ENCODE measurements at regions not wholly inside any gene's neighbourhood (a gene's known extent, or its start where the extent isn't known, plus 50 kb on each side); places are given as distances from the start of the nearest gene placed in this dataset.
"Not testable (repeated sequence)": the region's sequence is repeated elsewhere in the genome, so short reads cannot be mapped to it uniquely, and the experiment has no call there.

GRCh38 chr4:101669832-101670188 is 120.7 kb upstream of the BANK1 start:
- DNase-seq, result no peak

GRCh38 chr4:101669138-101669831 is 121.2 kb upstream of the BANK1 start:
- no peak for DNase-seq

GRCh38 chr4:101667348-101667747 is 123.2 kb upstream of the BANK1 start:
- no peak for DNase-seq

- no peak for DNase-seq
Measured at GRCh38 chr4:101660607-101661006, 129.9 kb upstream of the BANK1 start.

- no peak for DNase-seq
Measured at GRCh38 chr4:101655857-101656256, 134.7 kb upstream of the BANK1 start.

- DNase-seq, result no peak
Measured at GRCh38 chr4:101655005-101655404, 135.5 kb upstream of the BANK1 start.

GRCh38 chr4:101651778-101652177 is 138.8 kb upstream of the BANK1 start:
- peak; percentile 41 for DNase-seq

GRCh38 chr4:101649790-101650515 is 140.6 kb upstream of the BANK1 start:
- peak; percentile 49 for DNase-seq

GRCh38 chr4:101647710-101648034 is 142.9 kb upstream of the BANK1 start:
- no peak for DNase-seq

- no peak for DNase-seq
Measured at GRCh38 chr4:101644516-101644915, 146.0 kb upstream of the BANK1 start.

- DNase-seq, result no peak
Measured at GRCh38 chr4:101643186-101643837, 147.2 kb upstream of the BANK1 start.

GRCh38 chr4:101632766-101633165 is 157.8 kb upstream of the BANK1 start:
- not testable (repeated sequence) for DNase-seq

- no peak for DNase-seq
Measured at GRCh38 chr4:101630319-101630986, 160.1 kb upstream of the BANK1 start.

- DNase-seq, result no peak
Measured at GRCh38 chr4:101621120-101621519, 169.4 kb upstream of the BANK1 start.

- DNase-seq, result no peak
Measured at GRCh38 chr4:101615652-101616051, 174.9 kb upstream of the BANK1 start.

GRCh38 chr4:101606989-101607388 is 183.5 kb upstream of the BANK1 start:
- not testable (repeated sequence) for DNase-seq

GRCh38 chr4:101604976-101605375 is 185.6 kb upstream of the BANK1 start:
- peak; percentile 18 for DNase-seq

- DNase-seq, result no peak
Measured at GRCh38 chr4:101600287-101600686, 190.2 kb upstream of the BANK1 start.

GRCh38 chr4:101599620-101600019 is 190.9 kb upstream of the BANK1 start:
- DNase-seq, result no peak

GRCh38 chr4:101596781-101597552 is 193.6 kb upstream of the BANK1 start:
- no peak for DNase-seq

- no peak for DNase-seq
Measured at GRCh38 chr4:101594588-101594987, 195.9 kb upstream of the BANK1 start.

GRCh38 chr4:101593666-101594065 is 196.9 kb upstream of the BANK1 start:
- no peak for DNase-seq

- DNase-seq, result no peak
Measured at GRCh38 chr4:101584306-101584705, 206.2 kb upstream of the BANK1 start.
